ENCODE measurements at regions not wholly inside any gene's neighbourhood (a gene's known extent, or its start where the extent isn't known, plus 50 kb on each side); places are given as distances from the start of the nearest gene placed in this dataset.

- ATAC-seq: no peak
- Histone ChIP-seq H2AFZ (ENCODE audit: low read depth, low read length, poor library complexity, severe bottlenecking) (no peak overlapping the region), H4K20me1 (ENCODE audit: insufficient read depth) (no peaks in the 10 kb centered on the region), H3K9me2 (ENCODE audit: insufficient read depth) (no peaks in the 10 kb centered on the region), H3K4me3 (replicated peaks in 1 of 2; ENCODE audit: low read depth in 1 of 2, low read length in 2 of 2) (no peak overlapping the region), H3K79me2 (ENCODE audit: insufficient read depth, low read length) (no peaks in the 10 kb centered on the region), H3K9me3 (ENCODE audit: control insufficient read depth in 1 of 2, insufficient read depth in 1 of 2, low read depth in 1 of 2, low read length in 2 of 2) (no peaks in the 10 kb centered on the region), H3K27me3 (ENCODE audit: insufficient read depth, low read length) (peaks cover 24% of the 10 kb centered on the region), H3K4me1 (ENCODE audit: control insufficient read depth in 1 of 2, insufficient read depth in 2 of 2, low read length in 2 of 2) (no peaks in the 10 kb centered on the region), H3K4me2 (ENCODE audit: low read length) (no peak overlapping the region), H3K27ac (ENCODE audit: low read depth, low read length) (no peak overlapping the region), H3K9ac (ENCODE audit: low read length) (no peak overlapping the region), H3K36me3 (ENCODE audit: control insufficient read depth in 1 of 2, insufficient read depth in 2 of 2, low read length in 2 of 2) (no peaks in the 10 kb centered on the region)
- no peak for DNase-seq (ENCODE audit: low read depth, low spot score)
- BruUV-seq (replicated peaks): no TSS peak
- POLR2A ChIA-PET: no interaction called here
- TF ChIP-seq CBX3 (IDR thresholded peaks at IDR 0.05; ENCODE audit: low read depth) (no peak), POLR2A (IDR thresholded peaks at IDR 0.05; ENCODE audit: borderline replicate concordance, extremely low read depth, insufficient read depth, insufficient read length) (no peak), FOSL1 (IDR thresholded peaks at IDR 0.05; ENCODE audit: low read depth) (no peak), ATF3 (IDR thresholded peaks at IDR 0.05) (no peak)
- intact Hi-C loops (cut with micrococcal nuclease): no loop called here
- RAD21 ChIA-PET (ENCODE audit: low non-redundant PET in 1 of 2, low total read pairs in 2 of 2, uncharacterized antibody in 2 of 2, unreplicated experiment in 2 of 2): no interaction called here
- CTCF ChIA-PET: no interaction called here
These were observed 400.7 kb downstream of the NUAK1 start for GRCh38 chr12:105738051-105738450.

- H4K20me1 ChIP-seq (ENCODE audit: insufficient read depth): no peaks in the 10 kb centered on the region
- RAD21 ChIA-PET (ENCODE audit: low non-redundant PET in 1 of 2, low total read pairs in 2 of 2, uncharacterized antibody in 2 of 2, unreplicated experiment in 2 of 2): no interaction called here
- H3K36me3 ChIP-seq (ENCODE audit: control insufficient read depth in 1 of 2, insufficient read depth in 2 of 2, low read length in 2 of 2): no peaks in the 10 kb centered on the region
- no peak overlapping the region for H3K9ac ChIP-seq (ENCODE audit: low read length)
- no peaks in the 10 kb centered on the region for H3K79me2 ChIP-seq (ENCODE audit: insufficient read depth, low read length)
- ATAC-seq: no peak
- CTCF ChIA-PET: no interaction called here
- H3K27ac ChIP-seq (ENCODE audit: low read depth, low read length): no peak overlapping the region
- H3K4me2 ChIP-seq (ENCODE audit: low read length): no peak overlapping the region
- no TSS peak for BruUV-seq (replicated peaks)
- no peak for DNase-seq (ENCODE audit: low read depth, low spot score)
- TF ChIP-seq TCF7L2 (IDR thresholded peaks at IDR 0.05; ENCODE audit: borderline replicate concordance, extremely low read depth, insufficient read depth, insufficient read length) (no peak), RAD21 (IDR thresholded peaks at IDR 0.05; ENCODE audit: low read depth) (no peak)
- no peaks in the 10 kb centered on the region for H3K9me3 ChIP-seq (ENCODE audit: control insufficient read depth in 1 of 2, insufficient read depth in 1 of 2, low read depth in 1 of 2, low read length in 2 of 2)
- H3K4me1 ChIP-seq (ENCODE audit: control insufficient read depth in 1 of 2, insufficient read depth in 2 of 2, low read length in 2 of 2): no peaks in the 10 kb centered on the region
- intact Hi-C loops (cut with micrococcal nuclease): no loop called here
- POLR2A ChIA-PET: no interaction called here
- no peak overlapping the region for H2AFZ ChIP-seq (ENCODE audit: low read depth, low read length, poor library complexity, severe bottlenecking)
- H3K9me2 ChIP-seq (ENCODE audit: insufficient read depth): no peaks in the 10 kb centered on the region
- no peak overlapping the region for H3K4me3 ChIP-seq (replicated peaks in 1 of 2; ENCODE audit: low read depth in 1 of 2, low read length in 2 of 2)
- peaks cover 24% of the 10 kb centered on the region for H3K27me3 ChIP-seq (ENCODE audit: insufficient read depth, low read length)
These were observed 398.4 kb downstream of the NUAK1 start for GRCh38 chr12:105740369-105740768.
